MV-4-11 (cell line): ENCODE measurements at regions not wholly inside any gene's neighbourhood (a gene's known extent, or its start where the extent isn't known, plus 50 kb on each side); places are given as distances from the start of the nearest gene placed in this dataset.

Experiments
- DNase-seq: peaks from one replicate; lab custom pipeline; 2025; lab: John Stamatoyannopoulos, UW

GRCh38 chr4:154982187-154983047, 201.3 kb downstream of the RBM46 start:
- peak; percentile 48 for DNase-seq

- DNase-seq = no peak
Observed at GRCh38 chr4:154983714-154984113, 202.6 kb downstream of the RBM46 start.

GRCh38 chr4:154984148-154984547, 203.1 kb downstream of the RBM46 start:
- DNase-seq = peak; percentile 90

- DNase-seq = no peak
Observed at GRCh38 chr4:154984616-154985015, 203.5 kb downstream of the RBM46 start.

GRCh38 chr4:154985673-154986072, 204.6 kb downstream of the RBM46 start:
- DNase-seq = peak; percentile 94

- DNase-seq = no peak
Observed at GRCh38 chr4:154988511-154988910, 207.4 kb downstream of the RBM46 start.

- no peak for DNase-seq
Observed at GRCh38 chr4:154989511-154989910, 208.4 kb downstream of the RBM46 start.

GRCh38 chr4:154997866-154998265, 210.6 kb upstream of the NPY2R start:
- peak; percentile 84 for DNase-seq

- peak; percentile 84 for DNase-seq
Observed at GRCh38 chr4:154998284-154998683, 210.2 kb upstream of the NPY2R start.

- DNase-seq = no peak
Observed at GRCh38 chr4:154998773-154999172, 209.7 kb upstream of the NPY2R start.

- DNase-seq = no peak
Observed at GRCh38 chr4:154999950-155000578, 208.4 kb upstream of the NPY2R start.

- no peak for DNase-seq
Observed at GRCh38 chr4:155001251-155001650, 207.2 kb upstream of the NPY2R start.

- no peak for DNase-seq
Observed at GRCh38 chr4:155005395-155006090, 202.9 kb upstream of the NPY2R start.

- peak; percentile 13 for DNase-seq
Observed at GRCh38 chr4:155007660-155008176, 200.7 kb upstream of the NPY2R start.

GRCh38 chr4:155008389-155008788, 200.0 kb upstream of the NPY2R start:
- DNase-seq = no peak

- no peak for DNase-seq
Observed at GRCh38 chr4:155009288-155009687, 199.1 kb upstream of the NPY2R start.

- no peak for DNase-seq
Observed at GRCh38 chr4:155010376-155010775, 198.1 kb upstream of the NPY2R start.

GRCh38 chr4:155011163-155011780, 197.2 kb upstream of the NPY2R start:
- DNase-seq = no peak

- no peak for DNase-seq
Observed at GRCh38 chr4:155012469-155012868, 196.0 kb upstream of the NPY2R start.

GRCh38 chr4:155017426-155017825, 191.0 kb upstream of the NPY2R start:
- DNase-seq = no peak

GRCh38 chr4:155025762-155026457, 182.5 kb upstream of the NPY2R start:
- DNase-seq = no peak

- DNase-seq = no peak
Observed at GRCh38 chr4:155026715-155027114, 181.7 kb upstream of the NPY2R start.
